Smooth muscle cell (in vitro differentiated cells): ENCODE measurements at regions not wholly inside any gene's neighbourhood (a gene's known extent, or its start where the extent isn't known, plus 50 kb on each side); places are given as distances from the start of the nearest gene placed in this dataset.

Source experiments
- DNase-seq: peaks from one replicate; lab custom pipeline; 2025; ENCODE audit not compliant: unreplicated experiment; lab: John Stamatoyannopoulos, UW
- H2AFZ ChIP-seq: fragments of 200-600 bp; sonication (generic); 2 replicates; pipeline ENCODE4 v1.6.0; 2016; ENCODE audit warnings: antibody characterized with exemption, low read depth, mild to moderate bottlenecking
- H3F3A ChIP-seq: fragments of 200-600 bp; sonication (generic); 2 replicates; pipeline ENCODE4 v1.6.0; 2017; ENCODE audit warnings: antibody characterized with exemption, low read depth
- H3K27ac ChIP-seq: fragments of 200-600 bp; sonication (generic); 2 replicates; pipeline ENCODE4 v1.5.1; 2016; ENCODE audit warnings: low read depth, mild to moderate bottlenecking
- H3K27me3 ChIP-seq: fragments of 200-600 bp; sonication (generic); 2 replicates; pipeline ENCODE4 v1.6.1; 2016; ENCODE audit warnings: low read depth, mild to moderate bottlenecking
- H3K36me3 ChIP-seq: fragments of 200-600 bp; sonication (generic); 2 replicates; pipeline ENCODE4 v1.5.1; 2016; ENCODE audit warnings: low read depth
- H3K4me1 ChIP-seq: fragments of 200-600 bp; sonication (generic); 2 replicates; pipeline ENCODE4 v1.5.1; 2016; ENCODE audit warnings: low read depth
- H3K4me2 ChIP-seq: fragments of 200-600 bp; sonication (generic); 2 replicates; pipeline ENCODE4 v1.6.0; 2016; ENCODE audit warnings: mild to moderate bottlenecking
- H3K4me3 ChIP-seq: fragments of 200-600 bp; sonication (generic); 2 replicates; pipeline ENCODE4 v1.5.1; 2016; ENCODE audit warnings: mild to moderate bottlenecking
- H3K79me2 ChIP-seq: fragments of 200-600 bp; sonication (generic); 2 replicates; pipeline ENCODE4 v1.6.0; 2016; ENCODE audit warnings: low read depth, mild to moderate bottlenecking
- H3K9ac ChIP-seq: fragments of 200-600 bp; sonication (generic); 2 replicates; pipeline ENCODE4 v1.6.0; 2016; ENCODE audit warnings: low read depth
- H3K9me3 ChIP-seq: fragments of 200-600 bp; sonication (generic); replicated peaks from 2 replicates; pipeline ENCODE4 v1.5.1; 2016; ENCODE audit warnings: low read depth
- H4K20me1 ChIP-seq: fragments of 200-600 bp; sonication (generic); 2 replicates; pipeline ENCODE4 v1.6.0; 2016; ENCODE audit warnings: low read depth
- CTCF ChIP-seq: fragments of 200-600 bp; sonication (generic); IDR thresholded peaks from 2 replicates; pipeline ENCODE4 v1.5.1; 2017; ENCODE audit warnings: borderline replicate concordance, mild to moderate bottlenecking, antibody characterized with exemption; ENCODE audit not compliant: insufficient read depth, poor library complexity, severe bottlenecking
- WGBS: methylation state at CpG from one replicate; pipeline ENCODE4 v1.1.7; 2016; ENCODE audit warnings: low lambda C conversion rate; 5-methylcytosine and 5-hydroxymethylcytosine counted together

GRCh38 chr6:50945789-50946188 lies 127.1 kb downstream of the TFAP2B start:
- no peaks in the 10 kb centered on the region for H3K79me2 ChIP-seq
- WGBS = 85% methylated on average over 2 of the region's 2 CpGs

GRCh38 chr6:50952092-50952907 lies 133.6 kb downstream of the TFAP2B start:
- no peak for DNase-seq
- no peaks in the 10 kb centered on the region for H3K27me3 ChIP-seq
- H3F3A ChIP-seq = no peaks in the 10 kb centered on the region
- TF ChIP-seq CTCF = no peak
- H3K9ac ChIP-seq = no peak overlapping the region
- H3K9me3 ChIP-seq = no peaks in the 10 kb centered on the region
- H3K4me3 ChIP-seq = no peak overlapping the region
- WGBS = 60% methylated on average over 5 of the region's 5 CpGs
- H3K4me1 ChIP-seq = peaks cover 11% of the 10 kb centered on the region
- peak overlapping the region; percentile 32 for H3K27ac ChIP-seq
- no peaks in the 10 kb centered on the region for H3K36me3 ChIP-seq
- peak overlapping the region; percentile 58 for H3K4me2 ChIP-seq
- no peaks in the 10 kb centered on the region for H4K20me1 ChIP-seq
- H3K79me2 ChIP-seq = no peaks in the 10 kb centered on the region
- peak overlapping the region; percentile 45 for H2AFZ ChIP-seq

More at GRCh38 chr6:50945789-50946188, 127.1 kb downstream of the TFAP2B start:
- no peak overlapping the region for H3K9ac ChIP-seq
- no peaks in the 10 kb centered on the region for H3K27me3 ChIP-seq
- H4K20me1 ChIP-seq = no peaks in the 10 kb centered on the region
- H3K9me3 ChIP-seq = no peaks in the 10 kb centered on the region
- H2AFZ ChIP-seq = no peak overlapping the region
- no peak for TF ChIP-seq CTCF
- H3K4me1 ChIP-seq = no peaks in the 10 kb centered on the region
- H3F3A ChIP-seq = no peaks in the 10 kb centered on the region
- H3K36me3 ChIP-seq = no peaks in the 10 kb centered on the region
- no peak overlapping the region for H3K27ac ChIP-seq
- H3K4me2 ChIP-seq = no peak overlapping the region
- H3K4me3 ChIP-seq = no peak overlapping the region
- no peak for DNase-seq

- no peak overlapping the region for H2AFZ ChIP-seq
- no peak overlapping the region for H3K9ac ChIP-seq
- peaks cover 4% of the 10 kb centered on the region for H3K27me3 ChIP-seq
- no peak overlapping the region for H3K4me2 ChIP-seq
- no peak for TF ChIP-seq CTCF
- 87% methylated on average over 6 of the region's 6 CpGs for WGBS
- no peak for DNase-seq
- no peak overlapping the region for H3K4me3 ChIP-seq
- no peaks in the 10 kb centered on the region for H3K36me3 ChIP-seq
- H3F3A ChIP-seq = no peaks in the 10 kb centered on the region
- no peaks in the 10 kb centered on the region for H3K9me3 ChIP-seq
- no peaks in the 10 kb centered on the region for H4K20me1 ChIP-seq
- no peaks in the 10 kb centered on the region for H3K79me2 ChIP-seq
- H3K27ac ChIP-seq = no peak overlapping the region
- H3K4me1 ChIP-seq = peaks cover 11% of the 10 kb centered on the region
Measured at GRCh38 chr6:50956014-50956413, 137.3 kb downstream of the TFAP2B start.
